GM19023 (cell line): ENCODE measurements at regions not wholly inside any gene's neighbourhood (a gene's known extent, or its start where the extent isn't known, plus 50 kb on each side); places are given as distances from the start of the nearest gene placed in this dataset.
A peak's percentile ranks its signal among the peaks of the same experiment; 100 is the strongest.
"Not testable (repeated sequence)": the region's sequence is repeated elsewhere in the genome, so short reads cannot be mapped to it uniquely, and the experiment has no call there.

Experiments used
- ATAC-seq: cut with Tn5 transposase; IDR thresholded peaks from one replicate; pipeline ENCODE4 v1.9.1; 2021; ENCODE audit warnings: mild to moderate bottlenecking, moderate library complexity; ENCODE audit not compliant: unreplicated experiment

DNA sequence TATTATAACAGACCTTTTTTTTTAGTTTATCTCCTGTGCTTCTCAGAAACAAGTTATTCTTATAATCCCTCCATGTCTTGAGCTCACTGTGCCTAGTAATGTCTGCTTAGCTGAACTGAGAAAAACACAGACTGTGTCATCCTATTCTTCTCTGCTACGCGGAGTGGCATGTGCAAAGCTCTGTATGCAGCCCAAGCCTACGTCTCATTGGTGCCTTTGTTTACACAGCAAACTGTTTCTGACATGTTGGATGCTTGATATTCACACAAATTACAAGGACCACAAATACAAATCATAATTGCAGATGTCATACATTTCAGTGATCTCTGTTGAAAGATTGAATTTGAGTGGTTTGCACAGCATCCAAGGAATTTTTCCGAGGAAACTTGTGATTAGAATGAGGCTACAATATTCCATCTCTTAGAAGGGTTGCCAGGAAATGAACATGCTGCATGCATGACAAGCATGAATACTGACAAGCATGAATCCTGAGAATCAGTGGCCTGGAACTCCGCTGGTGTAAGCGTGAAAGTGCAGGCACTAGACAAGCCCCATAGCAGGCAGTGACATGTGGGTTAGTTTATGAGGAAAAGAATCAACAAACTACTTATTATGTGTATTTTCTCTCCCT, 128.4 kb upstream of the SGK1 start:
- ATAC-seq = no peak

GRCh38 chr6:134443009-134443408, 125.1 kb upstream of the SGK1 start:
- ATAC-seq = no peak

GRCh38 chr6:134442073-134442472, 124.2 kb upstream of the SGK1 start:
- no peak for ATAC-seq

- no peak for ATAC-seq
Measured at GRCh38 chr6:134438837-134439236, 120.9 kb upstream of the SGK1 start.

DNA sequence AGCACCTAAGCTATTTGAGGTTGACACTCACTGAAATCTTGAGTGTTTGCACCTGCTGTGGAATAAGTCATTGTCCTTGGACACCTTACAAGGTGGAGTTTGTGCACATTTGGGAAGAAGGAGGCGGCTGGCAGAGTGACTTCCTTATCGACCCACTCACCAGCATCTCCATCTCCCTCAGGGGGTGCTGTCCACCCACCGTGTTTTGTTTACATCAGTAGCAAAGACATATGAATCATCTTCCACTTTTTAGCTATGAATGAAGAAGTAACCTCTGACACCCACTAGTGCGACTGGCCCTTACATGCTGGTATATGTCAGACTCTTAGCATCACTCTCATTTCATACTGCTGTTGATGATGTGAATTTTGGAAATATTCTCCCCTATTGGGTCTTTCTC, 119.5 kb upstream of the SGK1 start:
- ATAC-seq = peak; percentile 48

- no peak for ATAC-seq
Measured at GRCh38 chr6:134436950-134437349, 119.0 kb upstream of the SGK1 start.

DNA sequence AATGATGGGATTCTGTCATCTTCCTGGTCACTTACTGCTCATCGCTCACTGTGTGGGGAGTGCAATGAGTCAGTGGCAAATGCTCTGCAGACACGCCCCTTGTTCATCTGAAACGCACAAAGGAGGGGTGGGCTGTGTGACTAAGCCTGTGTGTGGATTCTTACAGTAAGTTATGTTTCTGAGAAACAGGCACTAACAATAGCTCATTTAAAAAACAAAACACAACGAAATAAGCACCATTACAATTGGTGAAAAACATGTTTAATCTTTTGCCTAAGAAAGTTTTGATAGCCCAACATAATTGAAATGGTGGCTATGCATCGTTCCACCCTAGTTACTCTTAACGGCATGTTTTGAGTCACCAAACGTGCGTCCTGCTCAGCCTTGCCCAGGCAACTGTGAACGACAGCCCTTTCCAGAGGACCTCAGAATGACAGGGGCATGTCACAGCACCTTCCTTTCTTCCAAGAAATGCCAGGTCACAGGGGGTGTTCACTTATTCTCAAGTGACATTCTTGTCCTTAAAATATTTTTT, 118.4 kb upstream of the SGK1 start:
- peak; percentile 94 for ATAC-seq

- ATAC-seq = peak; percentile 27
Measured at GRCh38 chr6:134435814-134436280, 117.9 kb upstream of the SGK1 start.

GRCh38 chr6:134434019-134434942, 116.4 kb upstream of the SGK1 start:
- no peak for ATAC-seq

- ATAC-seq = no peak
Measured at GRCh38 chr6:134432036-134432435, 114.1 kb upstream of the SGK1 start.

DNA sequence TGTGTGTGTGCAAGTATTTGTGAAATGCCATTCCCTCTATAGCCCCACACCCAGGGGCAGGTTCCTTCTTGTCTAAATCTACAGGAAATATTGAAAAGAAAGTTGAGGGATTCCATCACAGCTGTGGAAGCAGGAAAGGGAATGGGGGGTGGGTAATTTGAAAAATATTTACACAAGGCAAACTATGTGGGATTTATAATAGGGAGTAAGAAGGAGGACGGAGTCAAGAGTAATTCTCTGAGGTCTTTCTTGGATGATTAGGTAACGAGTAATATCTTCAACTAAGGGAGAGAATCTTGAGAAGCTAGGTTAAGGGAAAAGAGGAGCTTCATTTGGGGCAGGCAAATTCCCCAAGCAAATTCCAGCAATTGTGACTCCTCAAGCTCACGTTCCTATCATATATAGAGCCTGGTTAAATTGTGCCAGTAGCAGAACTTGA, 113.5 kb upstream of the SGK1 start:
- no peak for ATAC-seq

GRCh38 chr6:134429861-134430380, 112.0 kb upstream of the SGK1 start:
- ATAC-seq = no peak

GRCh38 chr6:134427721-134428120, 109.8 kb upstream of the SGK1 start:
- no peak for ATAC-seq

- no peak for ATAC-seq
Measured at GRCh38 chr6:134426623-134427022, 108.7 kb upstream of the SGK1 start.

GRCh38 chr6:134425917-134426316, 108.0 kb upstream of the SGK1 start:
- ATAC-seq = not testable (repeated sequence)

GRCh38 chr6:134425513-134425912, 107.6 kb upstream of the SGK1 start:
- ATAC-seq = no peak

DNA sequence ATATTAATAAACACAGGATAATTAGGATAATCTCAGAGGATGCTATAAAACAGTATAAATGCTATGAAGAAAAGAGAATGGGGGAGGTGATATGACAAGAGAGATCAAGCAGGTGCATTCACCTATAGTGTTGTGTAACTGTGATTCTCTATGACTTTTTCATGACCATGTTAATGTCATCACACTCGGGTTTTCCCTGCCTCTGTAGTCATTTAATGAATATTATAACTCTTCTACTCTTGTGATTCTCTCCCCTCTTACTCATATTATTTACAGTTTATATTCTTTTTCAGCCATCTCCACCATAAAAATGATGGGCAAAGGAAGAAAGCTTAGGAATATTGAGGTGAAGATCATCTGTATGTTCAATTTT, 106.9 kb upstream of the SGK1 start:
- ATAC-seq = no peak

- no peak for ATAC-seq
Measured at GRCh38 chr6:134424165-134424797, 106.4 kb upstream of the SGK1 start.

- no peak for ATAC-seq
Measured at GRCh38 chr6:134422426-134423231, 104.7 kb upstream of the SGK1 start.

GRCh38 chr6:134421501-134421900, 103.6 kb upstream of the SGK1 start:
- ATAC-seq = no peak
